Fibroblast of skin of scalp (primary cell): ENCODE measurements at regions not wholly inside any gene's neighbourhood (a gene's known extent, or its start where the extent isn't known, plus 50 kb on each side); places are given as distances from the start of the nearest gene placed in this dataset.
"Not testable (repeated sequence)": the region's sequence is repeated elsewhere in the genome, so short reads cannot be mapped to it uniquely, and the experiment has no call there.

Experiments used
- DNase-seq: peaks from one replicate; pipeline ENCODE4 v3.0.0-alpha.2; 2013

GRCh38 chr16:46387720-46388119 lies 233.5 kb downstream of the SHCBP1 start:
- DNase-seq: not testable (repeated sequence)

GRCh38 chr16:46386805-46387620 lies 234.2 kb downstream of the SHCBP1 start:
- DNase-seq: not testable (repeated sequence)

- not testable (repeated sequence) for DNase-seq
Observed at GRCh38 chr16:46386110-46386771, 234.9 kb downstream of the SHCBP1 start.

- peak; percentile 29 for DNase-seq
Observed at GRCh38 chr16:46384285-46385061, 236.7 kb downstream of the SHCBP1 start.

- DNase-seq: not testable (repeated sequence)
Observed at GRCh38 chr16:46383581-46383980, 237.6 kb downstream of the SHCBP1 start.

GRCh38 chr16:46382791-46383541 lies 238.2 kb downstream of the SHCBP1 start:
- DNase-seq: not testable (repeated sequence)

- DNase-seq: not testable (repeated sequence)
Observed at GRCh38 chr16:46382079-46382478, 239.1 kb downstream of the SHCBP1 start.

GRCh38 chr16:46381344-46381743 lies 239.8 kb downstream of the SHCBP1 start:
- DNase-seq: not testable (repeated sequence)
